ENCODE measurements at regions not wholly inside any gene's neighbourhood (a gene's known extent, or its start where the extent isn't known, plus 50 kb on each side); places are given as distances from the start of the nearest gene placed in this dataset.
"Not testable (repeated sequence)": the region's sequence is repeated elsewhere in the genome, so short reads cannot be mapped to it uniquely, and the experiment has no call there.

GRCh38 chr4:130901321-130901720 is 1805.4 kb downstream of the C4orf33 start:
- no peak for FAIRE-seq

GRCh38 chr4:130922955-130923354 is 1827.0 kb downstream of the C4orf33 start:
- FAIRE-seq = no peak

- no peak for FAIRE-seq
These were observed 1859.6 kb downstream of the C4orf33 start for GRCh38 chr4:130955520-130955919.

GRCh38 chr4:130985371-130985770 is 1889.4 kb downstream of the C4orf33 start:
- no peak for FAIRE-seq

- FAIRE-seq = no peak
These were observed 1900.0 kb downstream of the C4orf33 start for GRCh38 chr4:130995988-130996387.

- FAIRE-seq = no peak
These were observed 1905.4 kb downstream of the C4orf33 start for GRCh38 chr4:131001371-131001770.

- FAIRE-seq = no peak
These were observed 1906.2 kb downstream of the C4orf33 start for GRCh38 chr4:131002132-131002531.

- FAIRE-seq = no peak
These were observed 1910.4 kb downstream of the C4orf33 start for GRCh38 chr4:131006388-131006787.

- not testable (repeated sequence) for FAIRE-seq
These were observed 1916.0 kb downstream of the C4orf33 start for GRCh38 chr4:131011961-131012360.

GRCh38 chr4:131013226-131013625 is 1917.3 kb downstream of the C4orf33 start:
- no peak for FAIRE-seq

- no peak for FAIRE-seq
These were observed 1930.8 kb downstream of the C4orf33 start for GRCh38 chr4:131026771-131027170.

- FAIRE-seq = no peak
These were observed 1948.4 kb downstream of the C4orf33 start for GRCh38 chr4:131044368-131044767.

GRCh38 chr4:131046821-131047220 is 1950.9 kb downstream of the C4orf33 start:
- no peak for FAIRE-seq

GRCh38 chr4:131052646-131053045 is 1956.7 kb downstream of the C4orf33 start:
- no peak for FAIRE-seq

- no peak for FAIRE-seq
These were observed 1958.6 kb downstream of the C4orf33 start for GRCh38 chr4:131054489-131055019.

- FAIRE-seq = no peak
These were observed 1965.8 kb downstream of the C4orf33 start for GRCh38 chr4:131061734-131062133.

- FAIRE-seq = no peak
These were observed 1967.9 kb downstream of the C4orf33 start for GRCh38 chr4:131063878-131064277.

- no peak for FAIRE-seq
These were observed 1985.1 kb downstream of the C4orf33 start for GRCh38 chr4:131081069-131081468.

- FAIRE-seq = no peak
These were observed 1989.0 kb downstream of the C4orf33 start for GRCh38 chr4:131084997-131085396.

- FAIRE-seq = peak; percentile 89
These were observed 1995.9 kb downstream of the C4orf33 start for GRCh38 chr4:131091896-131092295.

- no peak for FAIRE-seq
These were observed 1997.4 kb downstream of the C4orf33 start for GRCh38 chr4:131093303-131093702.

- FAIRE-seq = no peak
These were observed 2003.0 kb downstream of the C4orf33 start for GRCh38 chr4:131098976-131099375.

- no peak for FAIRE-seq
These were observed 2017.3 kb downstream of the C4orf33 start for GRCh38 chr4:131113273-131113672.

- no peak for FAIRE-seq
These were observed 2017.8 kb downstream of the C4orf33 start for GRCh38 chr4:131113704-131114103.

GRCh38 chr4:131119661-131120060 is 2023.7 kb downstream of the C4orf33 start:
- FAIRE-seq = no peak

- FAIRE-seq = no peak
These were observed 2011.9 kb upstream of the PCDH10 start for GRCh38 chr4:131137196-131137595.

Data from G401.6 (cell line).